GM21825 (cell line): ENCODE measurements at regions not wholly inside any gene's neighbourhood (a gene's known extent, or its start where the extent isn't known, plus 50 kb on each side); places are given as distances from the start of the nearest gene placed in this dataset.

Experiments
- ATAC-seq: cut with Tn5 transposase; IDR thresholded peaks from one replicate; pipeline ENCODE4 v1.9.1; 2021; ENCODE audit warnings: mild to moderate bottlenecking, moderate library complexity; ENCODE audit not compliant: unreplicated experiment

DNA sequence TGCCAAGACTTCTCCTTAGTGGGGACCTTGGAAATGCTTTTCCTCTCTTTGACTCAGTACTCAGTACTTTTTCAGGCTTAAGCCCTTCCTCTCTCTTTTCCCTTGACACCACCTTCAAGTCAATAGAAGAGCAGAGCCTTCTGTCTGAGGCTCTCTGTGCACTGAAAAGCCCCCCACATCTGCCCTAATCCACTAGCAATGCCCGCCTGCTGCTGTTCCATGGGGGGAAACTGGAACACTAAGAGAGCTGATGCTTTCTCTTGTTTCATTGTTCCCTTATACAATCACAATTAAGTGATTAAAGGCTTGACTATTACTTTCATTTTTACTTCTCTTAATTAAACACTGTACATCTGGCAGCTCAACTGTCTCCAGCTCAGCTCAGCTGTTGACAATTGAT is 254.5 kb downstream of the SLITRK6 start:
- no peak for ATAC-seq

- no peak for ATAC-seq
Measured at GRCh38 chr13:85543144-85543543, 256.1 kb downstream of the SLITRK6 start.

DNA sequence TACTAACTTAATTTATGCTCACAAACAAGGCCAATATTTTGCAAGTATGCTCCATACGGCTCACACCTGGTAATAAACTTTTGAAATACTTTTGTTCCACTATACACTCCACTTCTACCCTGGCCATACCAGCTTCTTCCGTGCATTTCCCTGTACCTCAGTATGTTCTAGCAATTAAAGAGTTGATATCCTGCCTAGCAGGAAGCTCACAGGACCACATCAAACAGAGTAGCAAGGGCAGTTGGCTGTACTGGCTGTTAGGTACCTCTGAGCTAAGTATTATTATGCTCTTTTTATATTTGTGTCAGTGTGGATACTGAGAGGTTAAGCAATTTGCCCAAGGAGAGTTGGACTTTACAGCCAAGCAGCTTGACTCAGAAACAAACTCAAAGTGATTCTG is 257.7 kb downstream of the SLITRK6 start:
- no peak for ATAC-seq

DNA sequence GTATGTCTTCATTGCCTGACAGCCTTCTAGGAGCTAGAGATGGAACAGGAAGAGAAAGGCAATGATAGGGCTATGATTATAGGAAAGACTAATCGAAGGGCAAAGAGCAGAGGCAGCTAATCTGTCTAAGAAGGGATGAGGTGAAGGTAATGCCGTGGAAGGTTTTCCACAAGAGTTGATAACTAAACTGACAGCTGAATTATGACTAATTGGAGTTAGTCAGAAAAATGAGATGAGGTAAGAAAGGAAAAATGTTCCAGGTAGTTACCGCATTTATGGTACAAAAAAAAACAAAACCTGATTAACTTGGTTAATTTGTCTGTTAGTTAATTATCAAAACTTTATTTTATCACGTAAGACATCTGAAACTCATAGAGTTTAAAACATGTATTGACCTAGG is 260.3 kb downstream of the SLITRK6 start:
- no peak for ATAC-seq

- no peak for ATAC-seq
Measured at GRCh38 chr13:85537601-85538000, 261.6 kb downstream of the SLITRK6 start.

DNA sequence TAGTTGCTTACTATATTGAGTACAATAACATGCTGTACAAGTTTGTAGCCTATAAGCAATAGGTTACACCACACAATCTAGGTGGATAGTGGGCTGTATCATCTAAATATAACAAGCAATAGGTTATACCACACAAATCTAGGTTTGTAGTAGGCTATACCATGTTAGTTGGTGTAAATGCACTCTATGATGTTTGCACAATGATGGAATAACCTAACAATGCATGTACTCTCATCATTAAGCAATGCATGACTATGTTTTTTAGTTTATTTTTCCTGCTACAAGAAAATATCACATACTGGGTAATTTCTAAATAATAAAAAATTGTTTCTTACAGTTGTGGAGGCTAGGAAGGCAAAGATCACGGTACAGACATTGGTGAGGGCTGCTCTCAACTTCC is 262.5 kb downstream of the SLITRK6 start:
- no peak for ATAC-seq

- no peak for ATAC-seq
Measured at GRCh38 chr13:85535316-85536084, 263.7 kb downstream of the SLITRK6 start.

GRCh38 chr13:85533911-85534310 is 265.3 kb downstream of the SLITRK6 start:
- ATAC-seq: no peak

DNA sequence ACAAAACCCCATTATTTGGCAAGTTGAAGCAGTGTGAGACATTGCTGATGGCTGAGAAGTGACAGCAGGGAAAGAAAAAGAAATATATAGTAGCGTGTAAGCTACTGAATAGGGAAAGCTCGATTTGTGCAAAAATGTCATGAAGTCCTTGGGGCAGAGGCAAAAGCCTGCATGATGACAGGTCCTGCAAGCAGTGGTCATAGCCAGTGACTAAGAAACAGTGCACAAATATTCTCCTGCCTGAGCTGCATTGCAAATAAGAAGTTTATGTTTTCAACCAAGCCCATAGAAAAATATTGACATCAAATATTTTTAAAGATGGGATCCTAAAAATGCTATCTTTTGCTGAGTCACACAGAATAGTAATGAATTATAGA is 270.0 kb downstream of the SLITRK6 start:
- no peak for ATAC-seq

GRCh38 chr13:85528491-85529217 is 270.6 kb downstream of the SLITRK6 start:
- no peak for ATAC-seq

DNA sequence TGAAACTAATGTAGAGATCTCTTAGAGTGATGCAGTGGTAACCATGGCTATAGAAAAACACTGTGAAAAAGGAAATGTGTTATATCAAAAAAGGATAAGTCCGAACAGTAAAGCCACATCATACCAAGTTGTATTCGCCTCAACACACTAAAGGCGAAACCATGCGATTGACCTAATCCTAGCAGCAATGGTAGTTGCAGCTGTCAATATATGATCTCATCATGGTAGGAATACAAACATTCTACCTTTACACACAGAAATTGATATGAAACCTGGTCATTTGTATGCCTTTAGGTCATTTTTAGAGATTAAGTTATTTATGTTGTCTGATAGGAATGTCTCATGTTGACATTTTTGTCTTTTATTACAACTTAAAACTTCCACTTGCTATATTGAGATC is 271.9 kb downstream of the SLITRK6 start:
- ATAC-seq: no peak

- no peak for ATAC-seq
Measured at GRCh38 chr13:85525411-85525810, 273.8 kb downstream of the SLITRK6 start.

- no peak for ATAC-seq
Measured at GRCh38 chr13:85521657-85522056, 277.6 kb downstream of the SLITRK6 start.

GRCh38 chr13:85520445-85520844 is 278.8 kb downstream of the SLITRK6 start:
- ATAC-seq: no peak

GRCh38 chr13:85519363-85519762 is 279.9 kb downstream of the SLITRK6 start:
- no peak for ATAC-seq

DNA sequence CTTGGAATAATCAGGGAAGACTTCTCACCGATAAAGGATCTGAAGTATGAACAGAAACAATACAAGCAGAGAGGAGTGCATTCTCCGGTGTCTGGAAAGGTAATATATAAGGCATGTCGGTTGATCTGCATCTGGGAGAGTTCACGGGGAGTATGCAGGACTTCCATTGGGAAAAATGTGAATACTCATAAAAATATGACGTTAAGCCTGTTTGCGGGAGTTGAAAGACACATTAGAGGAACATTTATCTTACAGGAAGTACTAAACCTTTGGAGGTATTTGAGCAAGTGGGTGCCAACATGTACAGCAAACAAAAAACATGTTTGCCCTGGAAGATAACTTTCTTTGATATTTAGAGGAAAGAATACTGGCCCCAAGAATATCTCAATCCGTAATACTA is 286.8 kb downstream of the SLITRK6 start:
- no peak for ATAC-seq

- ATAC-seq: no peak
Measured at GRCh38 chr13:85509512-85509911, 289.7 kb downstream of the SLITRK6 start.

DNA sequence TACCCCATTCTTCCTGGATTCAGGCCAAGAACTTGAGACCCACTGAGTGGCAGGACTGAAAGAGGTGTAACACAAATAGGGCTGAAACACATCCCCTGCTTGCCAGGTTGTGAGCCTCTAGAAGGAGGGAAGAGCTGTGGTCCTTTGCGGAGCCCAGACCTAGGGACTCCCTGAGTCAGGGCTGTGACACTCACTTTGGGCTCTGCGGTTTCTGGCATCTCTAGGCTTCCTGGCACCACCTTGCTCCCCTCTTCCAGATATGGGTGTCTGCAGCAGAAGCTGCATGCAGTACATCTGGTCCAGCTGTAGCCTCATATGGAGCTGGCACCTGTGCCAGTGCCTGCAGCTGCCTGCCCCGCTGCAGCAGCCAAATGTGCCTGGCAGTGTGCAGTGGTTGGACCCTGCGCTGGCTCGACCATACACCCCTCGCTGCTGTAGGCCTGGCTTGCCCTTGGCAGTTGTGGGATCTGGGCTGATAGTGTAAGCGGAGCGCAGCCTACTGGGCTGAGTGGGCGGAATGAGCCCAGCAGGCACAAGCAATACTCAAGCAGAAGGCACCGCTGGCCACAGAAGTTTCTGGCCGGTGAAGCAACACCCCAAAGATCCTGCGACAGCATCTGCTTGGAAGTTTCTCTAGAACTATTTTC is 290.4 kb downstream of the SLITRK6 start:
- no peak for ATAC-seq

DNA sequence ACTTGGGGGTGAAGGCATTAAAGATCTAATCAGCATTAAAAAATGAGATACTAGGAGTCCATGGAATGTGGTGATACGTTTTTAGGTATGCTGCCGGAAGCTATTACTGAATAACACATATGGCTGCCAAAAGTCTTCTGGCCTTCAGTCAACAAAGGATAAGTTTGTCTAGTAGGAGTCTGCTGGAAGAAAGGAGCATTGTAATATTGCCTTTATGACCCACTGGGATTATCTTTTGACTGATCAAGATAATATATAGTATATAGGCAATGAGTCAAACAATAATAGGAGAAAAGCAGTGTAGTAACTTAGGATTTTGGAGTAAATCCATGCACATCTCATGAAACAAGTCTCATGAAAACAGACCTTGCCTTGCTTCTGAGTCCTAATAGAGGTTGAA is 295.4 kb downstream of the SLITRK6 start:
- no peak for ATAC-seq

GRCh38 chr13:85501616-85502015 is 297.6 kb downstream of the SLITRK6 start:
- no peak for ATAC-seq

DNA sequence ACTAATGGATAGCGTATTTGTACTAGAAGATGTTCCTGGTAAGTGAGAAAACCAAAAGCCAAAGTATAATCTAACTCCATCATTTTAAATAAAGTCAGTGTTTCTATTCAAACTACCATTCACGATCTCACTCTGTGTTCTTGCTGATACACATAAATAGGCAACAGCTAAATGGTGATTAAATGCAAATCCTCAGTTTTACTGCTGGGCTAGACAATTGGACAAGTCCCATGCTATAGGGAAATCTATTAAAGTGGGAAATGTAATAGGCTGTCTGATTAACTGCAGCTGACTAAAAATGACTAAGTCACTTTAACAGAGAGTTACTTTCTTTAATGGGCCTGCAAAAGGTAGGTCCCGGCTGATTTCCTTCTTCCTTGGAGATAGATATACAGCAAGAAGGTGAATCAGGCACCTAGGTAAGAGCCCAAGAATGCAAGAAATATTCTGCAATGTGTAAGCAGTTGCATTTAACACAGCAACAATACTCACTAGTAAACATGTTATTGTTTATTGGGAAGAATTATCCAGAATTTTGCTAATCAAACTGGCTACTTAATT is 298.4 kb downstream of the SLITRK6 start:
- no peak for ATAC-seq

DNA sequence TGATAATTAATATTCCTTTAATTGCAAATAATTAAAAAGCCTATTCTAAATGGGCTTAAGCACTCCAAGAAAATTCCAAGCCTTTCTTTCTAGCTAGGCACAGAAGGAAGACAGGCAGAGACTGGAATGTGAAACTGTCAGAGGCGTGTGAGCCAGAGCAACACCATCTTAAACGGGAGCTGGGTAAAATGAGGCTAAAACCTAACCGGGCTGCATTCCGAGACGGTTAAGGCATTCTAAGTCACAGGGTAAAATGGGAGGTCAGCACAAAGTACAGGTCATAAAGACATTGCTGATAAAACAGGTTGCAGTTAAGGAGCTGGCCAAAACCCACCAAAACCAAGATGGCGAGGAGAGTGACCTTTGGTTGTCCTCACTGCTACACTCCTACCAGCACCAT is 300.4 kb downstream of the SLITRK6 start:
- no peak for ATAC-seq
